ENCODE measurements at regions not wholly inside any gene's neighbourhood (a gene's known extent, or its start where the extent isn't known, plus 50 kb on each side); places are given as distances from the start of the nearest gene placed in this dataset.

DNA sequence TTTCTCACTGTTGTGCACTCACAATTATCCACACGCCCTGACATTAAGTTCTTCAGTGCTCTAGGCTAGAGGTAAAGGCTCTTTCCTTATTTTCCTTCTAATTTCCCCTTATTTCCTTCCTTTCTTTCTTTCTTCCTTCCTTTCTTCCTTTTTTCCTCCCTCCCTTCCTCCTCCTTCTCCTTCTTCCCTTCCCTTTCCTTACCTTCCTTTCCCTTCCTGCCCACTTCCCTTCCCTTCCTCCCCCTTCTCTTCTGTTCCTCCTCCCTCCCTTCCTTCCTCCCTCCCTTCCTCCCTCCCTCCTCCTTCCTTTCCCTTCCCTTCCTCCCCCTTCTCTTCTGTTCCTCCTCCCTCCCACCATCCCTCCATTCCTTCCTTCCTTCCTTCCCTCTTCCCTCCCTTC lies 317.0 kb upstream of the IRX1 start:
- Histone ChIP-seq H3K27me3 (replicated peaks in 1 of 2; ENCODE audit: control insufficient read depth in 2 of 2, insufficient read depth in 2 of 2, low read length in 1 of 2) (no peaks in the 10 kb centered on the region), H3K27ac (ENCODE audit: control insufficient read depth, insufficient read depth) (no peak overlapping the region), H3K36me3 (ENCODE audit: control insufficient read depth in 2 of 2, insufficient read depth in 2 of 2, low read length in 1 of 2) (no peaks in the 10 kb centered on the region), H3K9ac (ENCODE audit: control insufficient read depth, insufficient read depth, low read length) (no peak overlapping the region), H3K4me1 (ENCODE audit: control insufficient read depth, insufficient read depth, low read length) (no peaks in the 10 kb centered on the region), H3K79me2 (ENCODE audit: control insufficient read depth, insufficient read depth, low read length) (no peaks in the 10 kb centered on the region), H3K4me2 (ENCODE audit: control insufficient read depth, insufficient read depth) (no peak overlapping the region), H3K4me3 (no peak overlapping the region), H3K9me3 (replicated peaks; ENCODE audit: control insufficient read depth, insufficient read depth, low read length) (no peaks in the 10 kb centered on the region; the same call in 2 of the 3 replicates), H4K20me1 (ENCODE audit: control insufficient read depth, insufficient read depth) (no peaks in the 10 kb centered on the region), H2AFZ (ENCODE audit: control insufficient read depth, low read depth, low read length) (no peak overlapping the region)
- FAIRE-seq (no peak), ATAC-seq (no peak), DNase-seq (ENCODE audit: low read depth, low spot score) (no peak)
- no peak for TF ChIP-seq PAX8 (IDR thresholded peaks at IDR 0.05)
- no peak for TF ChIP-seq FOXK2 (IDR thresholded peaks at IDR 0.05)
- no peak for TF ChIP-seq GATAD2B (conservative IDR thresholded peaks at IDR 0.05; ENCODE audit: low read depth)
- TF ChIP-seq CBX3 (IDR thresholded peaks at IDR 0.05; ENCODE audit: borderline replicate concordance, low read depth), result no peak
- no peak for TF ChIP-seq CHD2 (IDR thresholded peaks at IDR 0.05; ENCODE audit: borderline replicate concordance, low read depth, low read length)
- TF ChIP-seq, protein P1, sequence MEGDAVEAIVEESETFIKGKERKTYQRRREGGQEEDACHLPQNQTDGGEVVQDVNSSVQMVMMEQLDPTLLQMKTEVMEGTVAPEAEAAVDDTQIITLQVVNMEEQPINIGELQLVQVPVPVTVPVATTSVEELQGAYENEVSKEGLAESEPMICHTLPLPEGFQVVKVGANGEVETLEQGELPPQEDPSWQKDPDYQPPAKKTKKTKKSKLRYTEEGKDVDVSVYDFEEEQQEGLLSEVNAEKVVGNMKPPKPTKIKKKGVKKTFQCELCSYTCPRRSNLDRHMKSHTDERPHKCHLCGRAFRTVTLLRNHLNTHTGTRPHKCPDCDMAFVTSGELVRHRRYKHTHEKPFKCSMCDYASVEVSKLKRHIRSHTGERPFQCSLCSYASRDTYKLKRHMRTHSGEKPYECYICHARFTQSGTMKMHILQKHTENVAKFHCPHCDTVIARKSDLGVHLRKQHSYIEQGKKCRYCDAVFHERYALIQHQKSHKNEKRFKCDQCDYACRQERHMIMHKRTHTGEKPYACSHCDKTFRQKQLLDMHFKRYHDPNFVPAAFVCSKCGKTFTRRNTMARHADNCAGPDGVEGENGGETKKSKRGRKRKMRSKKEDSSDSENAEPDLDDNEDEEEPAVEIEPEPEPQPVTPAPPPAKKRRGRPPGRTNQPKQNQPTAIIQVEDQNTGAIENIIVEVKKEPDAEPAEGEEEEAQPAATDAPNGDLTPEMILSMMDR (IDR thresholded peaks at IDR 0.05 in 2 of 3, conservative IDR thresholded peaks at IDR 0.05 in 1 of 3; ENCODE audit: control insufficient read depth in 2 of 3, extremely low read depth in 1 of 3, insufficient read depth in 1 of 3, low read depth in 3 of 3, low read length in 3 of 3), result no peak
- TF ChIP-seq MXI1 (IDR thresholded peaks at IDR 0.05; ENCODE audit: low read depth, low read length), result no peak
- no peak for TF ChIP-seq BMI1 (IDR thresholded peaks at IDR 0.05; ENCODE audit: borderline replicate concordance)
- no peak for TF ChIP-seq BACH1 (IDR thresholded peaks at IDR 0.05; ENCODE audit: borderline replicate concordance)
- TF ChIP-seq RBBP5 (conservative IDR thresholded peaks at IDR 0.05), result no peak
- RAD21 ChIA-PET (ENCODE audit: unreplicated experiment), result no interaction called here
- CTCF ChIA-PET, result no interaction called here
- SMC1A ChIA-PET (ENCODE audit: uncharacterized antibody, unreplicated experiment), result no interaction called here
- WGBS (ENCODE audit: insufficient coverage, insufficient replicate concordance, low lambda C conversion rate, missing lambda C conversion rate), result 0% methylated on average over 1 of the region's 1 CpG
- BruUV-seq (replicated peaks), result no TSS peak
- POLR2A ChIA-PET, result no interaction called here
- in situ Hi-C loops (cut with MboI) (no loop called here), intact Hi-C loops (cut with micrococcal nuclease; ENCODE audit: unreplicated experiment) (no loop called here)
